ENCODE measurements at regions not wholly inside any gene's neighbourhood (a gene's known extent, or its start where the extent isn't known, plus 50 kb on each side); places are given as distances from the start of the nearest gene placed in this dataset.

GRCh38 chr14:21852775-21853174 lies 179.2 kb upstream of the OR4E1 start:
- in situ Hi-C loops (cut with HindIII; ENCODE audit: extremely low pct_ligation_motif_present, low pct_unique_long_range_greater_than_20kb) = no loop called here
- TF ChIP-seq, protein P1, sequence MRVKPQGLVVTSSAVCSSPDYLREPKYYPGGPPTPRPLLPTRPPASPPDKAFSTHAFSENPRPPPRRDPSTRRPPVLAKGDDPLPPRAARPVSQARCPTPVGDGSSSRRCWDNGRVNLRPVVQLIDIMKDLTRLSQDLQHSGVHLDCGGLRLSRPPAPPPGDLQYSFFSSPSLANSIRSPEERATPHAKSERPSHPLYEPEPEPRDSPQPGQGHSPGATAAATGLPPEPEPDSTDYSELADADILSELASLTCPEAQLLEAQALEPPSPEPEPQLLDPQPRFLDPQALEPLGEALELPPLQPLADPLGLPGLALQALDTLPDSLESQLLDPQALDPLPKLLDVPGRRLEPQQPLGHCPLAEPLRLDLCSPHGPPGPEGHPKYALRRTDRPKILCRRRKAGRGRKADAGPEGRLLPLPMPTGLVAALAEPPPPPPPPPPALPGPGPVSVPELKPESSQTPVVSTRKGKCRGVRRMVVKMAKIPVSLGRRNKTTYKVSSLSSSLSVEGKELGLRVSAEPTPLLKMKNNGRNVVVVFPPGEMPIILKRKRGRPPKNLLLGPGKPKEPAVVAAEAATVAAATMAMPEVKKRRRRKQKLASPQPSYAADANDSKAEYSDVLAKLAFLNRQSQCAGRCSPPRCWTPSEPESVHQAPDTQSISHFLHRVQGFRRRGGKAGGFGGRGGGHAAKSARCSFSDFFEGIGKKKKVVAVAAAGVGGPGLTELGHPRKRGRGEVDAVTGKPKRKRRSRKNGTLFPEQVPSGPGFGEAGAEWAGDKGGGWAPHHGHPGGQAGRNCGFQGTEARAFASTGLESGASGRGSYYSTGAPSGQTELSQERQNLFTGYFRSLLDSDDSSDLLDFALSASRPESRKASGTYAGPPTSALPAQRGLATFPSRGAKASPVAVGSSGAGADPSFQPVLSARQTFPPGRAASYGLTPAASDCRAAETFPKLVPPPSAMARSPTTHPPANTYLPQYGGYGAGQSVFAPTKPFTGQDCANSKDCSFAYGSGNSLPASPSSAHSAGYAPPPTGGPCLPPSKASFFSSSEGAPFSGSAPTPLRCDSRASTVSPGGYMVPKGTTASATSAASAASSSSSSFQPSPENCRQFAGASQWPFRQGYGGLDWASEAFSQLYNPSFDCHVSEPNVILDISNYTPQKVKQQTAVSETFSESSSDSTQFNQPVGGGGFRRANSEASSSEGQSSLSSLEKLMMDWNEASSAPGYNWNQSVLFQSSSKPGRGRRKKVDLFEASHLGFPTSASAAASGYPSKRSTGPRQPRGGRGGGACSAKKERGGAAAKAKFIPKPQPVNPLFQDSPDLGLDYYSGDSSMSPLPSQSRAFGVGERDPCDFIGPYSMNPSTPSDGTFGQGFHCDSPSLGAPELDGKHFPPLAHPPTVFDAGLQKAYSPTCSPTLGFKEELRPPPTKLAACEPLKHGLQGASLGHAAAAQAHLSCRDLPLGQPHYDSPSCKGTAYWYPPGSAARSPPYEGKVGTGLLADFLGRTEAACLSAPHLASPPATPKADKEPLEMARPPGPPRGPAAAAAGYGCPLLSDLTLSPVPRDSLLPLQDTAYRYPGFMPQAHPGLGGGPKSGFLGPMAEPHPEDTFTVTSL (CRISPR knock-in tag; IDR thresholded peaks at IDR 0.05; ENCODE audit: borderline replicate concordance) = no peak
- TF ChIP-seq, protein P2, sequence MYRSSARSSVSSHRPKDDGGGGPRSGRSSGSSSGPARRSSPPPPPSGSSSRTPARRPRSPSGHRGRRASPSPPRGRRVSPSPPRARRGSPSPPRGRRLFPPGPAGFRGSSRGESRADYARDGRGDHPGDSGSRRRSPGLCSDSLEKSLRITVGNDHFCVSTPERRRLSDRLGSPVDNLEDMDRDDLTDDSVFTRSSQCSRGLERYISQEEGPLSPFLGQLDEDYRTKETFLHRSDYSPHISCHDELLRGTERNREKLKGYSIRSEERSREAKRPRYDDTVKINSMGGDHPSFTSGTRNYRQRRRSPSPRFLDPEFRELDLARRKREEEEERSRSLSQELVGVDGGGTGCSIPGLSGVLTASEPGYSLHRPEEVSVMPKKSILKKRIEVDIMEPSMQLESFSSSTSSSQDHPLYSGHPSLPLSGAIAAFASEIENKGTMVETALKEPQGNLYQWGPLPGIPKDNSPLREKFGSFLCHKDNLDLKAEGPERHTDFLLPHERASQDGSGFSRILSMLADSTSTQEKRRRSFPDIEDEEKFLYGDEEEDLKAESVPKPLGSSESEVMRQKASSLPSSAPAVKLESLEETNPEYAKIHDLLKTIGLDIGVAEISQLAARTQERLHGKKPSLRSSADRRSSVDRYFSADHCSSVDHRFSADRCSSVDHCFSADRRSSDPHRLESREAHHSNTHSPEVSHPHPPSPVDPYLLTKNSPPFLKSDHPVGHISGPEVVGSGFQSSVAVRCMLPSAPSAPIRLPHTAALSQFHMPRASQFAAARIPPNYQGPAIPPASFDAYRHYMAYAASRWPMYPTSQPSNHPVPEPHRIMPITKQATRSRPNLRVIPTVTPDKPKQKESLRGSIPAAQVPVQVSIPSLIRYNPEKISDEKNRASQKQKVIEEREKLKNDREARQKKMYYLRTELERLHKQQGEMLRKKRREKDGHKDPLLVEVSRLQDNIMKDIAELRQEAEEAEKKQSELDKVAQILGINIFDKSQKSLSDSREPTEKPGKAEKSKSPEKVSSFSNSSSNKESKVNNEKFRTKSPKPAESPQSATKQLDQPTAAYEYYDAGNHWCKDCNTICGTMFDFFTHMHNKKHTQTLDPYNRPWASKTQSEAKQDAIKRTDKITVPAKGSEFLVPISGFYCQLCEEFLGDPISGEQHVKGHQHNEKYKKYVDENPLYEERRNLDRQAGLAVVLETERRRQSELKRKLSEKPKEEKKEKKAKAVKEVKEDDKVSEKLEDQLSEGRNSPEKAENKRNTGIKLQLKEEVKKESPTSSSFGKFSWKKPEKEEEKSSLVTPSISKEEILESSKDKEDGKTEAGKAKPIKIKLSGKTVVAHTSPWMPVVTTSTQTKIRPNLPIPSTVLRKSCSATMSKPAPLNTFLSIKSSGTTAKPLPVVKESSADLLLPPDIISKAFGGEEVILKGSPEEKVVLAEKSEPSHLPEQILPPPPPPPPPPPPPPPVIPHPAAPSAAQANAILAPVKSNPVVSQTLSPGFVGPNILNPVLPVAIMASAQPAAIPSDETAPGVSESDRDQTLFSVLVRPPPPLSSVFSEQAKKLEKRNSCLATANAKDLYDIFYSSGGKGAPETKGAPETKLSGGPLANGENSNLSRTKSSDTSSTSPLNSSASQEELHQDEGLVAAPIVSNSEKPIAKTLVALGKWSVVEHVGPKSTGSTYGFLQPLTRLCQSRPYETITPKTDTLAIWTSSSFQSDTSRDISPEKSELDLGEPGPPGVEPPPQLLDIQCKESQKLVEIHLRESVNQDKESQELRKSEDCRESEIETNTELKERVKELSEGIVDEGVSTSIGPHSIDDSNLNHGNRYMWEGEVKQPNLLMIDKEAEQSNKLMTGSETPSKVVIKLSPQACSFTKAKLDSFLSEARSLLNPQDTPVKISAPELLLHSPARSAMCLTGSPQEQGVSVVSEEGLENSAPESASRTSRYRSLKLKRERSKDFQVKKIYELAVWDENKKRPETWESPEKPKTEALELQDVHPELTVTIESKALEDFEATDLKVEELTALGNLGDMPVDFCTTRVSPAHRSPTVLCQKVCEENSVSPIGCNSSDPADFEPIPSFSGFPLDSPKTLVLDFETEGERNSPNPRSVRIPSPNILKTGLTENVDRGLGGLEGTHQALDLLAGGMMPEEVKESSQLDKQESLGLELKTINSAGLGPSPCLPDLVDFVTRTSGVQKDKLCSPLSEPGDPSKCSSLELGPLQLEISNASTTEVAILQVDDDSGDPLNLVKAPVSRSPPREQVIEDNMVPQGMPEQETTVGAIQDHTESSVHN (CRISPR knock-in tag; IDR thresholded peaks at IDR 0.05) = no peak
- TF ChIP-seq JUND (CRISPR knock-in tag; IDR thresholded peaks at IDR 0.05) = no peak
- TF ChIP-seq GABPA (IDR thresholded peaks at IDR 0.05; ENCODE audit: low read depth, low read length) = no peak
- no peak for TF ChIP-seq GABPA (CRISPR knock-in tag; IDR thresholded peaks at IDR 0.05; ENCODE audit: low read depth)
- no peak for TF ChIP-seq EP300 (IDR thresholded peaks at IDR 0.05; ENCODE audit: low read depth in 2 of 2, low read length in 2 of 2)
- no peak for TF ChIP-seq EP300 (CRISPR knock-in tag; IDR thresholded peaks at IDR 0.05; ENCODE audit: borderline replicate concordance)
- TF ChIP-seq, protein P3, sequence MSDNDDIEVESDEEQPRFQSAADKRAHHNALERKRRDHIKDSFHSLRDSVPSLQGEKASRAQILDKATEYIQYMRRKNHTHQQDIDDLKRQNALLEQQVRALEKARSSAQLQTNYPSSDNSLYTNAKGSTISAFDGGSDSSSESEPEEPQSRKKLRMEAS (IDR thresholded peaks at IDR 0.05) = no peak
- no peak for TF ChIP-seq REL (CRISPR knock-in tag; conservative IDR thresholded peaks at IDR 0.05)
- no peak for TF ChIP-seq PAF1 (CRISPR knock-in tag; IDR thresholded peaks at IDR 0.05)
- TF ChIP-seq CHCHD3 (CRISPR knock-in tag; IDR thresholded peaks at IDR 0.05) = no peak
- TF ChIP-seq ZMYM2 (CRISPR knock-in tag; IDR thresholded peaks at IDR 0.05) = no peak
- TF ChIP-seq ZBTB7B (CRISPR knock-in tag; IDR thresholded peaks at IDR 0.05) = no peak

More at GRCh38 chr14:21852775-21853174, 179.2 kb upstream of the OR4E1 start:
- intact Hi-C loops (cut with micrococcal nuclease; ENCODE audit: unreplicated experiment) = loop anchor here (2.0 kb wide), 1 partner anchor 14 kb away; no protein-coding TSS in a partner anchor
- 1% methylated on average over 3 of the region's 3 CpGs for WGBS (ENCODE audit: low lambda C conversion rate)
- Histone ChIP-seq H2AFZ (ENCODE audit: low read length) (no peak overlapping the region), H3K27ac (ENCODE audit: extremely low read length, insufficient read depth, low read length) (no peak overlapping the region), H3K27me3 (ENCODE audit: control insufficient read depth in 1 of 2, insufficient read depth in 2 of 2, low read length in 2 of 2) (0 out of 5 replicates have a peak, but pooled peaks cover 0 to 3% of the 10 kb centered on the region in 2 experiments), H3K4me1 (ENCODE audit: insufficient read depth, low read length) (no peaks in the 10 kb centered on the region), H3K36me3 (replicated peaks in 1 of 2; ENCODE audit: control insufficient read depth in 1 of 2, insufficient read depth in 2 of 2, low read length in 2 of 2) (no peaks in the 10 kb centered on the region), H4K20me1 (ENCODE audit: insufficient read depth, low read length) (no peaks in the 10 kb centered on the region), H3K9me3 (ENCODE audit: low read length) (no peaks in the 10 kb centered on the region), H3K9ac (ENCODE audit: insufficient read depth, low read depth, low read length) (no peak overlapping the region), H3K4me2 (ENCODE audit: low read depth, low read length) (no peak overlapping the region), H3K4me3 (replicated peaks in 1 of 3; ENCODE audit: insufficient read depth in 1 of 3, low read depth in 2 of 3, low read length in 3 of 3) (no peak overlapping the region), H3K79me2 (ENCODE audit: insufficient read depth, low read length) (no peaks in the 10 kb centered on the region)
- BruUV-seq (replicated peaks) = no TSS peak
- POLR2A ChIA-PET = no interaction called here
- DNase-seq (ENCODE audit: low spot score) (no peak), FAIRE-seq (no peak), ATAC-seq (no peak; the same call in 2 of the 3 replicates)
- CTCF ChIA-PET (ENCODE audit: low intra/inter-chr PET ratio, low total read pairs) = no interaction called here

Measured in HepG2 (cell line).